ENCODE measurements at regions not wholly inside any gene's neighbourhood (a gene's known extent, or its start where the extent isn't known, plus 50 kb on each side); places are given as distances from the start of the nearest gene placed in this dataset.

- Histone ChIP-seq H3K27ac (no peak overlapping the region), H3K4me1 (replicated peaks in 1 of 2) (no peaks in the 10 kb centered on the region), H3K36me3 (replicated peaks in 1 of 2) (no peaks in the 10 kb centered on the region), H3K4me3 (no peak overlapping the region), H3K27me3 (no peaks in the 10 kb centered on the region), H3K9me3 (replicated peaks in 1 of 3) (no peaks in the 10 kb centered on the region)
- no peak for TF ChIP-seq POLR2A (IDR thresholded peaks at IDR 0.05)
- TF ChIP-seq, protein P1, sequence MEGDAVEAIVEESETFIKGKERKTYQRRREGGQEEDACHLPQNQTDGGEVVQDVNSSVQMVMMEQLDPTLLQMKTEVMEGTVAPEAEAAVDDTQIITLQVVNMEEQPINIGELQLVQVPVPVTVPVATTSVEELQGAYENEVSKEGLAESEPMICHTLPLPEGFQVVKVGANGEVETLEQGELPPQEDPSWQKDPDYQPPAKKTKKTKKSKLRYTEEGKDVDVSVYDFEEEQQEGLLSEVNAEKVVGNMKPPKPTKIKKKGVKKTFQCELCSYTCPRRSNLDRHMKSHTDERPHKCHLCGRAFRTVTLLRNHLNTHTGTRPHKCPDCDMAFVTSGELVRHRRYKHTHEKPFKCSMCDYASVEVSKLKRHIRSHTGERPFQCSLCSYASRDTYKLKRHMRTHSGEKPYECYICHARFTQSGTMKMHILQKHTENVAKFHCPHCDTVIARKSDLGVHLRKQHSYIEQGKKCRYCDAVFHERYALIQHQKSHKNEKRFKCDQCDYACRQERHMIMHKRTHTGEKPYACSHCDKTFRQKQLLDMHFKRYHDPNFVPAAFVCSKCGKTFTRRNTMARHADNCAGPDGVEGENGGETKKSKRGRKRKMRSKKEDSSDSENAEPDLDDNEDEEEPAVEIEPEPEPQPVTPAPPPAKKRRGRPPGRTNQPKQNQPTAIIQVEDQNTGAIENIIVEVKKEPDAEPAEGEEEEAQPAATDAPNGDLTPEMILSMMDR (IDR thresholded peaks at IDR 0.05) = no peak
- 88 to 97% (median 91%) methylated on average over 4 of the region's 4 CpGs for WGBS, 4 donors
- intact Hi-C loops (cut with DNase I) = no loop called here
- DNase-seq = no peak
Observed at GRCh38 chr2:168392797-168393196, 63.3 kb upstream of the CERS6 start.

- DNase-seq = no peak
- Histone ChIP-seq H3K4me3 (no peak overlapping the region), H3K27ac (no peak overlapping the region), H3K9me3 (replicated peaks in 1 of 3) (no peaks in the 10 kb centered on the region), H3K27me3 (no peaks in the 10 kb centered on the region), H3K36me3 (replicated peaks in 1 of 2) (no peaks in the 10 kb centered on the region), H3K4me1 (replicated peaks in 1 of 2) (no peaks in the 10 kb centered on the region)
- intact Hi-C loops (cut with DNase I) = no loop called here
- TF ChIP-seq, protein P1 (IDR thresholded peaks at IDR 0.05) = no peak
- TF ChIP-seq POLR2A (IDR thresholded peaks at IDR 0.05) = no peak
Observed at GRCh38 chr2:168394262-168394661, 61.8 kb upstream of the CERS6 start.

DNA sequence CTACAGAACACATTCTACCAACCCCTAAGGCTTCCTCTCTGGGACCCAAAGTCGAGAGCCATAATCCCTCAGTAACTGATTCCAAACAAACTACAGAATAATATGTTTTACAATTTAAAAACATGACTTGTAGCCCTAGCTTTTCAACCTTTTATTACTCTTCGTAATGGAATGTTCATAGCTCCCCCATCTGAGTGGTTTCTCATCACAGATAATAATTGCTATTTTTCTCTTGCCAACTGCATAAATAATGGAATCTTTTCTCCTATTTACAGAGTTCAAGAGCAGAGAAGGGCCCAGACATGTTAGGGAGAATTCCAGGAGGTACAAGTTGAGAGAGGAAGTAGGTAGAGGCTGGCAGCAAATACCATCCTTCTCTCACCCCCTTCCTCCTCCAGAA is 59.9 kb upstream of the CERS6 start:
- Histone ChIP-seq H3K4me3 (no peak overlapping the region), H3K9me3 (replicated peaks in 1 of 3) (no peaks in the 10 kb centered on the region), H3K36me3 (replicated peaks in 1 of 2) (no peaks in the 10 kb centered on the region), H3K4me1 (replicated peaks in 1 of 2) (no peaks in the 10 kb centered on the region), H3K27me3 (no peaks in the 10 kb centered on the region), H3K27ac (no peak overlapping the region)
- DNase-seq = no peak
- TF ChIP-seq, protein P1 (IDR thresholded peaks at IDR 0.05) = no peak
- no peak for TF ChIP-seq POLR2A (IDR thresholded peaks at IDR 0.05)
- 58 to 85% (median 66%) methylated on average over 2 of the region's 2 CpGs for WGBS, 4 donors
- intact Hi-C loops (cut with DNase I) = no loop called here

DNA sequence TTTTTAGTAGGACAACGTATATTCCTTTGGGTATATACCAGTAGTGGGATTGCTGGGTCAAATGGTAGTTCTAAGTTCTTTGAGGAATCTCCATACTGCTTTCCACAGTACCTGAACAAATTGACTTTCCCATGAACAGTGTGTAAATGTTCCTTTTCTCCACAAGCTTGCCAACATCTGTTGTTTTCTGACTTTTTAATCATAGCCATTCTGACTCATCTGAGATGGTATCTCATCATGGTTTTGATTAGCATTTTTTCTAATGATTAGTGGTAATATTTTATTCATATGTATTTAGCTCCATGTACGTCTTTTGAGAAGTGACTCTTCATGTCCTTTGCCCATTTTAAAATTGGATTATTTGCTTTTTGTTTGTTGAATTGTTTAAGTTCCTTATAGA is 58.4 kb upstream of the CERS6 start:
- Histone ChIP-seq H3K36me3 (replicated peaks in 1 of 2) (no peaks in the 10 kb centered on the region), H3K4me3 (no peak overlapping the region), H3K4me1 (replicated peaks in 1 of 2) (no peaks in the 10 kb centered on the region), H3K27ac (no peak overlapping the region), H3K9me3 (replicated peaks in 1 of 3) (no peaks in the 10 kb centered on the region), H3K27me3 (no peaks in the 10 kb centered on the region)
- WGBS, 4 donors = 78 to 88% (median 83%) methylated on average over 2 of the region's 2 CpGs
- no peak for DNase-seq
- intact Hi-C loops (cut with DNase I) = no loop called here
- TF ChIP-seq, protein P1 (IDR thresholded peaks at IDR 0.05) = no peak
- no peak for TF ChIP-seq POLR2A (IDR thresholded peaks at IDR 0.05)
